Endodermal cell (in vitro differentiated cells): ENCODE measurements at regions not wholly inside any gene's neighbourhood (a gene's known extent, or its start where the extent isn't known, plus 50 kb on each side); places are given as distances from the start of the nearest gene placed in this dataset.

Experiments used
- DNase-seq: peaks from one replicate; pipeline ENCODE4 v3.0.0-alpha.2; 2017
- H3K27ac ChIP-seq: 2 replicates; pipeline ENCODE4 v1.5.1; 2013; ENCODE audit warnings: mild to moderate bottlenecking, low read depth, low read length, moderate library complexity
- H3K27me3 ChIP-seq: 2 replicates; pipeline ENCODE4 v1.6.1; 2013; ENCODE audit warnings: mild to moderate bottlenecking, low read length, moderate library complexity; ENCODE audit not compliant: insufficient read depth, control insufficient read depth, poor library complexity, severe bottlenecking
- H3K36me3 ChIP-seq: 2 replicates; pipeline ENCODE4 v1.7.0; 2013; ENCODE audit warnings: mild to moderate bottlenecking, low read length, moderate library complexity; ENCODE audit not compliant: control insufficient read depth, insufficient read depth
- H3K4me1 ChIP-seq: one replicate; pipeline ENCODE4 v1.7.0; 2013; ENCODE audit warnings: low read length; ENCODE audit not compliant: control insufficient read depth, insufficient read depth
- H3K4me3 ChIP-seq: 2 replicates; pipeline ENCODE4 v1.5.1; 2013; ENCODE audit warnings: mild to moderate bottlenecking, low read length, moderate library complexity
- H3K9ac ChIP-seq: 2 replicates; pipeline ENCODE4 v1.6.1; 2013; ENCODE audit warnings: mild to moderate bottlenecking, low read length, moderate library complexity; ENCODE audit not compliant: poor library complexity, severe bottlenecking; ENCODE audit errors: extremely low read depth
- H3K9me3 ChIP-seq: 2 replicates; pipeline ENCODE4 v1.6.1; 2013; ENCODE audit warnings: mild to moderate bottlenecking, low read length, moderate library complexity; ENCODE audit not compliant: control insufficient read depth
- H3K27ac Mint-ChIP-seq: 2 replicates; pipeline ENCODE4 v1.8.0; 2020; ENCODE audit warnings: mixed read lengths
- H3K27me3 Mint-ChIP-seq: 2 replicates; pipeline ENCODE4 v1.8.0; 2021; ENCODE audit warnings: mild to moderate bottlenecking, mixed read lengths; ENCODE audit not compliant: insufficient read depth
- H3K36me3 Mint-ChIP-seq: 2 replicates; pipeline ENCODE4 v1.8.0; 2020; ENCODE audit warnings: low read depth, mixed read lengths
- H3K4me1 Mint-ChIP-seq: 2 replicates; pipeline ENCODE4 v1.8.0; 2020; ENCODE audit warnings: mixed read lengths
- H3K4me3 Mint-ChIP-seq: 2 replicates; pipeline ENCODE4 v1.8.0; 2020; ENCODE audit warnings: mild to moderate bottlenecking, moderate library complexity, mixed read lengths
- H3K9me3 Mint-ChIP-seq: 2 replicates; pipeline ENCODE4 v1.8.0; 2020; ENCODE audit warnings: mild to moderate bottlenecking, mixed read lengths
- WGBS, 2 experiments: methylation state at CpG; one replicate each; pipeline versions ENCODE4 v1.1.5 to v1.1.7; 2013; ENCODE audit warnings: missing lambda C conversion rate in 2 of 2, mixed read lengths in 1 of 2; ENCODE audit not compliant: insufficient coverage in 1 of 2, insufficient read length in 1 of 2; 5-methylcytosine and 5-hydroxymethylcytosine counted together
- TF ChIP-seq, protein P1 (sequence below): fragments of 200-600 bp; sonication (generic); conservative IDR thresholded peaks from 2 replicates; pipeline ENCODE4 v1.5.0; 2021; ENCODE audit warnings: antibody characterized with exemption, mild to moderate bottlenecking

DNA sequence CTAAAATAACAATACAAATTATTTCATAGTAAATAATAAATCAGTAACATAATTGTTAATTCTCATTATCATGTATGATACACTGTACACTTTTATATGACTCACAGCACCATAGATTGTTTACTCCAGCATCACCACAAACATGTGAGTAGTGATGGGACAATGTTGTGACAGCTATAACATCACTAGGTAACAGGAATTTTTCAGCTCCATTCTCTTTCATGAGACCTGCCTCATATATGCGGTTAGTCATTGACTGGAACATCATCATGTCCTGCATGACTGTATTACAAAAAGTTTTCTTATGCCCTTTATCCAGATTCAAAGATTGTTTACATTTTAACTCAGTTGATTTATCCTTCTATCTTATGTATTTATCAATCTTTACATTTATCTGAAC lies 1530.0 kb downstream of the PCDH18 start:
- no peak overlapping the region for H3K27ac ChIP-seq
- H3K9me3 Mint-ChIP-seq = no peaks in the 10 kb centered on the region
- 92 to 96% methylated on average over 1 of the region's 1 CpG for WGBS, 2 experiments
- no peak overlapping the region for H3K9ac ChIP-seq
- H3K4me3 ChIP-seq = no peak overlapping the region
- H3K36me3 ChIP-seq = no peaks in the 10 kb centered on the region
- H3K27me3 Mint-ChIP-seq = no peaks in the 10 kb centered on the region
- H3K4me1 Mint-ChIP-seq = no peaks in the 10 kb centered on the region
- H3K36me3 Mint-ChIP-seq = no peaks in the 10 kb centered on the region
- no peaks in the 10 kb centered on the region for H3K27me3 ChIP-seq
- no peaks in the 10 kb centered on the region for H3K4me1 ChIP-seq
- TF ChIP-seq, protein P1, sequence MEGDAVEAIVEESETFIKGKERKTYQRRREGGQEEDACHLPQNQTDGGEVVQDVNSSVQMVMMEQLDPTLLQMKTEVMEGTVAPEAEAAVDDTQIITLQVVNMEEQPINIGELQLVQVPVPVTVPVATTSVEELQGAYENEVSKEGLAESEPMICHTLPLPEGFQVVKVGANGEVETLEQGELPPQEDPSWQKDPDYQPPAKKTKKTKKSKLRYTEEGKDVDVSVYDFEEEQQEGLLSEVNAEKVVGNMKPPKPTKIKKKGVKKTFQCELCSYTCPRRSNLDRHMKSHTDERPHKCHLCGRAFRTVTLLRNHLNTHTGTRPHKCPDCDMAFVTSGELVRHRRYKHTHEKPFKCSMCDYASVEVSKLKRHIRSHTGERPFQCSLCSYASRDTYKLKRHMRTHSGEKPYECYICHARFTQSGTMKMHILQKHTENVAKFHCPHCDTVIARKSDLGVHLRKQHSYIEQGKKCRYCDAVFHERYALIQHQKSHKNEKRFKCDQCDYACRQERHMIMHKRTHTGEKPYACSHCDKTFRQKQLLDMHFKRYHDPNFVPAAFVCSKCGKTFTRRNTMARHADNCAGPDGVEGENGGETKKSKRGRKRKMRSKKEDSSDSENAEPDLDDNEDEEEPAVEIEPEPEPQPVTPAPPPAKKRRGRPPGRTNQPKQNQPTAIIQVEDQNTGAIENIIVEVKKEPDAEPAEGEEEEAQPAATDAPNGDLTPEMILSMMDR = no peak
- no peak overlapping the region for H3K4me3 Mint-ChIP-seq
- DNase-seq = no peak
- no peaks in the 10 kb centered on the region for H3K9me3 ChIP-seq
- H3K27ac Mint-ChIP-seq = no peak overlapping the region

DNA sequence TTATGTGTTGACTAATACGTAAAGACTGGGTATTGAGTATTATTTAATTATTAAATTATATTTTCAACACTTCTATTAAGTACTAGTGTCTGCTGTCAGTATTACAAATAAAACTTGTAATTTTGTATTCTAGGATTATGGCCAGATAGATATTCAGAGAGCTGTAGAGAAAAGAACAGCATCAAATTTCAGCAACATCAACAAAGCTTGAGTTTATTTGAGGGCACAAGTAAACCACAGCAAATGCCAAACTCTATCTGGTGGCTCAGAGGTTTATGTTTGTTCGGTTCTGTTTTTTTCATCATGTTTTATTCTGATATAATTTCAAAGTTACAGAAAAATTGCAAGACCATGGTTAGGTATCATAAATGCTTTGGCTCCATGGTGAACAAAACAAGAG lies 1530.5 kb downstream of the PCDH18 start:
- DNase-seq = no peak
- H3K36me3 ChIP-seq = no peaks in the 10 kb centered on the region
- 100% methylated on average over 1 of the region's 2 CpGs; no CpG with 5 or more reads in 1 of the 2 experiments for WGBS, 2 experiments
- H3K27ac Mint-ChIP-seq = no peak overlapping the region
- H3K27me3 Mint-ChIP-seq = no peaks in the 10 kb centered on the region
- H3K4me1 Mint-ChIP-seq = no peaks in the 10 kb centered on the region
- no peak overlapping the region for H3K9ac ChIP-seq
- H3K27me3 ChIP-seq = no peaks in the 10 kb centered on the region
- H3K4me3 ChIP-seq = no peak overlapping the region
- H3K36me3 Mint-ChIP-seq = no peaks in the 10 kb centered on the region
- no peaks in the 10 kb centered on the region for H3K9me3 Mint-ChIP-seq
- H3K9me3 ChIP-seq = no peaks in the 10 kb centered on the region
- no peak overlapping the region for H3K4me3 Mint-ChIP-seq
- no peak overlapping the region for H3K27ac ChIP-seq
- no peaks in the 10 kb centered on the region for H3K4me1 ChIP-seq
- TF ChIP-seq, protein P1 = no peak

DNA sequence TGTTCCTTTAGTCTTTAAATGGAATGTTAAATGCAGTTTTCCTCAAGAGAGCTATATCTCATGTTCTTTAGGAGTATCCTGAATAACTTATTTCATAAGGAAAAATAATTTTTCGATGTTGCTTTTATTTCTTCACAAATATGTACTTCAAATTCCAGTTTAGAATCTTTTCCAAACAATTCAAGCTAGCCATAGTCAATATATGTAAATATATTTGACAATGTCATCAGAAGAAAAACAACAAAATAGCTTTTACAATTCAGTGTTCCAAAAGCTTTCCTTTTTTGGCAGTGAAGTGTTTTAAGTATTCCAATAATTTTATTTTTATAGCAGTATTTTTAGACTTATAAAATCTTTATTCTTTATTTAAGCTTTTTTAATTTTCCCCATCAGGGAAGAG lies 1532.0 kb downstream of the PCDH18 start:
- H3K4me1 ChIP-seq = no peaks in the 10 kb centered on the region
- H3K27me3 ChIP-seq = no peaks in the 10 kb centered on the region
- no CpG with 5 or more reads among the region's 1 CpG for WGBS, 2 experiments
- no peak overlapping the region for H3K9ac ChIP-seq
- no peak overlapping the region for H3K4me3 ChIP-seq
- TF ChIP-seq, protein P1 = no peak
- no peaks in the 10 kb centered on the region for H3K9me3 Mint-ChIP-seq
- H3K36me3 ChIP-seq = no peaks in the 10 kb centered on the region
- no peak overlapping the region for H3K27ac Mint-ChIP-seq
- H3K4me3 Mint-ChIP-seq = no peak overlapping the region
- no peak for DNase-seq
- no peaks in the 10 kb centered on the region for H3K4me1 Mint-ChIP-seq
- no peak overlapping the region for H3K27ac ChIP-seq
- H3K36me3 Mint-ChIP-seq = no peaks in the 10 kb centered on the region
- H3K9me3 ChIP-seq = no peaks in the 10 kb centered on the region
- no peaks in the 10 kb centered on the region for H3K27me3 Mint-ChIP-seq
